ENCODE measurements at regions not wholly inside any gene's neighbourhood (a gene's known extent, or its start where the extent isn't known, plus 50 kb on each side); places are given as distances from the start of the nearest gene placed in this dataset.

GRCh38 chr11:70915158-70915985 is 337.0 kb downstream of the SHANK2 start:
- peaks cover 18% of the 10 kb centered on the region for H3K9me3 Mint-ChIP-seq (ENCODE audit: unreplicated experiment)
- H3K27me3 Mint-ChIP-seq (ENCODE audit: insufficient read depth, unreplicated experiment) = no peaks in the 10 kb centered on the region

GRCh38 chr11:70916351-70916750 is 336.0 kb downstream of the SHANK2 start:
- Histone ChIP-seq H3K9me3 (peaks cover 10% of the 10 kb centered on the region), H3K4me1 (no peaks in the 10 kb centered on the region), H3K36me3 (ENCODE audit: control insufficient read depth, insufficient read depth, low read length) (0 out of 2 replicates have a peak, but pooled peaks cover 6% of the 10 kb centered on the region), H3K27me3 (replicated peaks; ENCODE audit: control insufficient read depth, insufficient read depth, low read length) (no peaks in the 10 kb centered on the region), H3K4me3 (ENCODE audit: low read depth, low read length) (no peak overlapping the region)
- Mint-ChIP-seq H3K9me3 (ENCODE audit: unreplicated experiment) (peaks cover 28% of the 10 kb centered on the region), H3K36me3 (ENCODE audit: insufficient read depth, unreplicated experiment) (peaks cover 62% of the 10 kb centered on the region), H3K4me3 (ENCODE audit: unreplicated experiment) (no peak overlapping the region), H3K4me1 (ENCODE audit: low read depth, unreplicated experiment) (no peaks in the 10 kb centered on the region), H3K27ac (ENCODE audit: unreplicated experiment) (no peak overlapping the region), H3K27me3 (ENCODE audit: insufficient read depth, unreplicated experiment) (no peaks in the 10 kb centered on the region)
- no TSS peak for BruUV-seq (replicated peaks)
- CTCF ChIA-PET = no interaction called here
- POLR2A ChIA-PET = no interaction called here
- intact Hi-C loops (cut with micrococcal nuclease; ENCODE audit: unreplicated experiment) = no loop called here
- TF ChIP-seq CTCF (IDR thresholded peaks at IDR 0.05; ENCODE audit: insufficient read depth in 1 of 2, low read depth in 1 of 2, low read length in 1 of 2, severe bottlenecking in 1 of 2, unreplicated experiment in 1 of 2) = no peak
- DNase-seq = no peak

More at GRCh38 chr11:70915158-70915985, 337.0 kb downstream of the SHANK2 start:
- no peak overlapping the region for H3K4me3 ChIP-seq (ENCODE audit: low read depth, low read length)
- H3K4me1 Mint-ChIP-seq (ENCODE audit: low read depth, unreplicated experiment) = no peaks in the 10 kb centered on the region
- H3K27me3 ChIP-seq (replicated peaks; ENCODE audit: control insufficient read depth, insufficient read depth, low read length) = no peaks in the 10 kb centered on the region
- TF ChIP-seq CTCF (IDR thresholded peaks at IDR 0.05; ENCODE audit: insufficient read depth in 1 of 2, low read depth in 1 of 2, low read length in 1 of 2, severe bottlenecking in 1 of 2, unreplicated experiment in 1 of 2) = no peak
- CTCF ChIA-PET = no interaction called here
- 0 out of 2 replicates have a peak, but pooled peaks cover 6% of the 10 kb centered on the region for H3K36me3 ChIP-seq (ENCODE audit: control insufficient read depth, insufficient read depth, low read length)
- H3K4me3 Mint-ChIP-seq (ENCODE audit: unreplicated experiment) = no peak overlapping the region
- intact Hi-C loops (cut with micrococcal nuclease; ENCODE audit: unreplicated experiment) = no loop called here
- POLR2A ChIA-PET = no interaction called here
- H3K36me3 Mint-ChIP-seq (ENCODE audit: insufficient read depth, unreplicated experiment) = peaks cover 62% of the 10 kb centered on the region
- no TSS peak for BruUV-seq (replicated peaks)
- no peak overlapping the region for H3K27ac Mint-ChIP-seq (ENCODE audit: unreplicated experiment)
- H3K9me3 ChIP-seq = 0 out of 2 replicates have a peak, but pooled peaks cover under 1% of the 10 kb centered on the region
- H3K4me1 ChIP-seq = no peaks in the 10 kb centered on the region
- DNase-seq = no peak

- no peak overlapping the region for H3K4me3 ChIP-seq (ENCODE audit: low read depth, low read length)
- Mint-ChIP-seq H3K27ac (ENCODE audit: unreplicated experiment) (no peak overlapping the region), H3K9me3 (ENCODE audit: unreplicated experiment) (peaks cover 46% of the 10 kb centered on the region), H3K4me3 (ENCODE audit: unreplicated experiment) (no peak overlapping the region), H3K36me3 (ENCODE audit: insufficient read depth, unreplicated experiment) (peaks cover 63% of the 10 kb centered on the region), H3K4me1 (ENCODE audit: low read depth, unreplicated experiment) (no peaks in the 10 kb centered on the region), H3K27me3 (ENCODE audit: insufficient read depth, unreplicated experiment) (no peaks in the 10 kb centered on the region)
- H3K36me3 ChIP-seq (ENCODE audit: control insufficient read depth, insufficient read depth, low read length) = 0 out of 2 replicates have a peak, but pooled peaks cover 6% of the 10 kb centered on the region
- no TSS peak for BruUV-seq (replicated peaks)
- POLR2A ChIA-PET = no interaction called here
- peaks cover 26% of the 10 kb centered on the region for H3K9me3 ChIP-seq
- no peaks in the 10 kb centered on the region for H3K4me1 ChIP-seq
- no peak for DNase-seq
- no peaks in the 10 kb centered on the region for H3K27me3 ChIP-seq (replicated peaks; ENCODE audit: control insufficient read depth, insufficient read depth, low read length)
- intact Hi-C loops (cut with micrococcal nuclease; ENCODE audit: unreplicated experiment) = no loop called here
- CTCF ChIA-PET = no interaction called here
- no peak for TF ChIP-seq CTCF (IDR thresholded peaks at IDR 0.05; ENCODE audit: insufficient read depth in 1 of 2, low read depth in 1 of 2, low read length in 1 of 2, severe bottlenecking in 1 of 2, unreplicated experiment in 1 of 2)
Observed at GRCh38 chr11:70918242-70918641, 334.1 kb downstream of the SHANK2 start.

Data from Caco-2 (cell line).